Muscle layer of colon (tissue), 2 donors: ENCODE measurements at regions not wholly inside any gene's neighbourhood (a gene's known extent, or its start where the extent isn't known, plus 50 kb on each side); places are given as distances from the start of the nearest gene placed in this dataset.
"Not testable (repeated sequence)": the region's sequence is repeated elsewhere in the genome, so short reads cannot be mapped to it uniquely, and the experiment has no call there.

Experiments used
- H3K27ac ChIP-seq: one replicate; pipeline ENCODE4 v1.7.0; 2013; ENCODE audit warnings: low read depth, mild to moderate bottlenecking, low read length, moderate library complexity
- H3K27me3 ChIP-seq, 2 donors: one replicate each; pipeline ENCODE4 v1.7.0; 2013; ENCODE audit warnings: low read length in 2 of 2, mild to moderate bottlenecking in 2 of 2; ENCODE audit not compliant: insufficient read depth in 2 of 2, control insufficient read depth in 1 of 2
- H3K36me3 ChIP-seq: one replicate; pipeline ENCODE4 v1.7.0; 2013; ENCODE audit warnings: mild to moderate bottlenecking, low read length; ENCODE audit not compliant: insufficient read depth
- H3K4me1 ChIP-seq: one replicate; pipeline ENCODE4 v1.7.0; 2013; ENCODE audit warnings: mild to moderate bottlenecking, low read length; ENCODE audit not compliant: insufficient read depth
- H3K4me3 ChIP-seq, 2 donors: one replicate each; pipeline ENCODE4 v1.7.0; 2013; ENCODE audit warnings: low read length in 2 of 2, low read depth in 1 of 2, mild to moderate bottlenecking in 1 of 2, moderate library complexity in 1 of 2
- H3K9ac ChIP-seq: one replicate; pipeline ENCODE4 v1.7.0; 2013; ENCODE audit warnings: low read length
- H3K9me3 ChIP-seq: one replicate; pipeline ENCODE4 v1.7.0; 2013; ENCODE audit warnings: mild to moderate bottlenecking, low read length
- donor health status: abdominal sarcoma.
- donor health status: Adenocarcinoma of cecum.

- Histone ChIP-seq H3K4me3 (no peak overlapping the region), H3K27me3 (no peaks in the 10 kb centered on the region), H3K4me1 (no peaks in the 10 kb centered on the region), H3K36me3 (no peaks in the 10 kb centered on the region), H3K9ac (no peak overlapping the region), H3K27ac (no peak overlapping the region), H3K9me3 (peaks cover 6% of the 10 kb centered on the region)
These were observed 84.1 kb upstream of the ACKR3 start for GRCh38 chr2:236485519-236485918.

GRCh38 chr2:236489083-236489482 is 80.5 kb upstream of the ACKR3 start:
- not testable (repeated sequence) for H3K4me3 ChIP-seq, H3K36me3 ChIP-seq, H3K4me1 ChIP-seq, H3K27ac ChIP-seq, H3K9me3 ChIP-seq, H3K9ac ChIP-seq, H3K27me3 ChIP-seq

GRCh38 chr2:236489895-236490404 is 79.7 kb upstream of the ACKR3 start:
- no peaks in the 10 kb centered on the region for H3K4me1 ChIP-seq
- no peak overlapping the region for H3K9ac ChIP-seq
- no peak overlapping the region for H3K4me3 ChIP-seq
- no peaks in the 10 kb centered on the region for H3K27me3 ChIP-seq
- H3K36me3 ChIP-seq, result no peaks in the 10 kb centered on the region
- no peaks in the 10 kb centered on the region for H3K9me3 ChIP-seq
- H3K27ac ChIP-seq, result no peak overlapping the region

- no peaks in the 10 kb centered on the region for H3K36me3 ChIP-seq
- no peak overlapping the region for H3K4me3 ChIP-seq
- no peaks in the 10 kb centered on the region for H3K27me3 ChIP-seq
- no peak overlapping the region for H3K9ac ChIP-seq
- no peak overlapping the region for H3K27ac ChIP-seq
- no peaks in the 10 kb centered on the region for H3K9me3 ChIP-seq
- no peaks in the 10 kb centered on the region for H3K4me1 ChIP-seq
These were observed 73.3 kb upstream of the ACKR3 start for GRCh38 chr2:236496340-236496739.

GRCh38 chr2:236498369-236498768 is 71.3 kb upstream of the ACKR3 start:
- H3K36me3 ChIP-seq, result no peaks in the 10 kb centered on the region
- no peaks in the 10 kb centered on the region for H3K9me3 ChIP-seq
- H3K4me3 ChIP-seq, result no peak overlapping the region
- H3K9ac ChIP-seq, result no peak overlapping the region
- H3K4me1 ChIP-seq, result no peaks in the 10 kb centered on the region
- no peaks in the 10 kb centered on the region for H3K27me3 ChIP-seq
- no peak overlapping the region for H3K27ac ChIP-seq

GRCh38 chr2:236499691-236500578 is 69.7 kb upstream of the ACKR3 start:
- no peaks in the 10 kb centered on the region for H3K4me1 ChIP-seq
- no peak overlapping the region for H3K9ac ChIP-seq
- no peak overlapping the region for H3K27ac ChIP-seq
- no peak overlapping the region for H3K4me3 ChIP-seq
- H3K9me3 ChIP-seq, result no peaks in the 10 kb centered on the region
- H3K27me3 ChIP-seq, result no peaks in the 10 kb centered on the region
- H3K36me3 ChIP-seq, result no peaks in the 10 kb centered on the region

- Histone ChIP-seq H3K27ac (no peak overlapping the region), H3K4me3 (no peak overlapping the region), H3K9ac (no peak overlapping the region), H3K36me3 (no peaks in the 10 kb centered on the region), H3K9me3 (no peaks in the 10 kb centered on the region), H3K4me1 (no peaks in the 10 kb centered on the region), H3K27me3 (no peaks in the 10 kb centered on the region)
These were observed 68.6 kb upstream of the ACKR3 start for GRCh38 chr2:236501026-236501425.

GRCh38 chr2:236501531-236501930 is 68.1 kb upstream of the ACKR3 start:
- Histone ChIP-seq H3K36me3 (no peaks in the 10 kb centered on the region), H3K4me3 (no peak overlapping the region), H3K27ac (no peak overlapping the region), H3K9me3 (no peaks in the 10 kb centered on the region), H3K4me1 (no peaks in the 10 kb centered on the region), H3K9ac (no peak overlapping the region), H3K27me3 (no peaks in the 10 kb centered on the region)

GRCh38 chr2:236503100-236503499 is 66.5 kb upstream of the ACKR3 start:
- no peaks in the 10 kb centered on the region for H3K9me3 ChIP-seq
- no peaks in the 10 kb centered on the region for H3K36me3 ChIP-seq

GRCh38 chr2:236503583-236503982 is 66.0 kb upstream of the ACKR3 start:
- Histone ChIP-seq H3K27me3 (peaks cover 0 to 4% of the 10 kb centered on the region in 2 donors), H3K9ac (no peak overlapping the region), H3K36me3 (no peaks in the 10 kb centered on the region), H3K4me1 (no peaks in the 10 kb centered on the region), H3K27ac (no peak overlapping the region), H3K9me3 (no peaks in the 10 kb centered on the region), H3K4me3 (no peak overlapping the region)

More at GRCh38 chr2:236503100-236503499, 66.5 kb upstream of the ACKR3 start:
- no peak overlapping the region for H3K9ac ChIP-seq
- no peak overlapping the region for H3K27ac ChIP-seq
- H3K4me1 ChIP-seq, result no peaks in the 10 kb centered on the region
- H3K4me3 ChIP-seq, result no peak overlapping the region
- peaks cover 0 to 4% of the 10 kb centered on the region in 2 donors for H3K27me3 ChIP-seq

GRCh38 chr2:236505041-236505440 is 64.6 kb upstream of the ACKR3 start:
- no peaks in the 10 kb centered on the region for H3K4me1 ChIP-seq
- no peak overlapping the region for H3K27ac ChIP-seq
- H3K36me3 ChIP-seq, result no peaks in the 10 kb centered on the region
- no peak overlapping the region for H3K4me3 ChIP-seq
- no peak overlapping the region for H3K9ac ChIP-seq
- peaks cover 0 to 4% of the 10 kb centered on the region in 2 donors for H3K27me3 ChIP-seq
- no peaks in the 10 kb centered on the region for H3K9me3 ChIP-seq

- Histone ChIP-seq H3K27me3 (peaks cover 0 to 4% of the 10 kb centered on the region in 2 donors), H3K4me3 (no peak overlapping the region), H3K9ac (no peak overlapping the region), H3K4me1 (no peaks in the 10 kb centered on the region), H3K36me3 (no peaks in the 10 kb centered on the region), H3K9me3 (no peaks in the 10 kb centered on the region), H3K27ac (no peak overlapping the region)
These were observed 64.0 kb upstream of the ACKR3 start for GRCh38 chr2:236505648-236506047.
